Endothelial cell of umbilical vein (primary cell): ENCODE measurements at regions not wholly inside any gene's neighbourhood (a gene's known extent, or its start where the extent isn't known, plus 50 kb on each side); places are given as distances from the start of the nearest gene placed in this dataset.

ENCODE experiments used
- CTCF ChIP-seq, 2 donors: IDR thresholded peaks; 1 replicate in 1 of 2; 2 replicates in 1 of 2; pipeline ENCODE4 v1.5.1; 2011; ENCODE audit warnings: low read length in 2 of 2, mild to moderate bottlenecking in 2 of 2, moderate library complexity in 2 of 2, control low read depth in 1 of 2, inconsistent platforms in 1 of 2, low read depth in 1 of 2; ENCODE audit not compliant: insufficient read depth in 1 of 2; ENCODE audit errors: extremely low read depth in 1 of 2
- EZH2 ChIP-seq: IDR thresholded peaks from 2 replicates; pipeline ENCODE4 v1.6.1; 2012; ENCODE audit warnings: borderline replicate concordance, low read depth, mild to moderate bottlenecking, moderate library complexity, low read length, inconsistent platforms; ENCODE audit not compliant: severe bottlenecking
- FOS ChIP-seq: IDR thresholded peaks from 2 replicates; pipeline ENCODE4 v1.6.1; 2011; ENCODE audit warnings: mild to moderate bottlenecking, low read length, moderate library complexity, borderline replicate concordance; ENCODE audit not compliant: insufficient read depth
- MAX ChIP-seq: IDR thresholded peaks from 2 replicates; pipeline ENCODE4 v1.6.1; 2011; ENCODE audit not compliant: insufficient read depth, insufficient read length
- POLR2A ChIP-seq: IDR thresholded peaks from 2 replicates; pipeline ENCODE4 v1.6.1; 2012; ENCODE audit warnings: low read depth, mild to moderate bottlenecking, control low read depth, low read length
- POLR2AphosphoS5 ChIP-seq: IDR thresholded peaks from 2 replicates; pipeline ENCODE4 v1.6.1; 2012; ENCODE audit warnings: low read depth, mild to moderate bottlenecking, control low read depth, low read length, moderate library complexity; ENCODE audit not compliant: insufficient read depth

- TF ChIP-seq POLR2AphosphoS5: no peak
- TF ChIP-seq CTCF (IDR thresholded peaks at IDR 0.05; ENCODE audit: extremely low read depth in 1 of 2, insufficient read depth in 1 of 2, low read depth in 1 of 2, low read length in 2 of 2): no peak
- TF ChIP-seq EZH2: no peak
- no peak for TF ChIP-seq POLR2A
- no peak for TF ChIP-seq MAX
- no peak for TF ChIP-seq FOS
These were observed 523.2 kb downstream of the IGSF11 start for GRCh38 chr3:118511402-118511801.
